Bronchial epithelial cell (primary cell): ENCODE measurements at regions not wholly inside any gene's neighbourhood (a gene's known extent, or its start where the extent isn't known, plus 50 kb on each side); places are given as distances from the start of the nearest gene placed in this dataset.
"Not testable (repeated sequence)": the region's sequence is repeated elsewhere in the genome, so short reads cannot be mapped to it uniquely, and the experiment has no call there.

ENCODE experiments used
- DNase-seq: peaks from one replicate; pipeline ENCODE4 v3.0.0-alpha.2; 2010; ENCODE audit warnings: low read depth
- FAIRE-seq: peaks from 2 replicates; lab custom pipeline; 2011; peaks lifted over from hg19 to GRCh38; lab: Jason Lieb, UNC
- H3K27me3 ChIP-seq: 2 replicates; pipeline ENCODE4 v1.5.1; 2011; ENCODE audit warnings: low read length; ENCODE audit not compliant: control insufficient read depth, insufficient read depth
- H3K36me3 ChIP-seq: 2 replicates; pipeline ENCODE4 v1.5.1; 2011; ENCODE audit warnings: low read length; ENCODE audit not compliant: control insufficient read depth, insufficient read depth
- H3K4me3 ChIP-seq: 2 replicates; pipeline ENCODE4 v1.5.1; 2011; ENCODE audit warnings: mild to moderate bottlenecking, low read depth, low read length, control low read depth
- TF ChIP-seq, protein P1 (sequence below): IDR thresholded peaks from 2 replicates; pipeline ENCODE4 v1.5.1; 2011; ENCODE audit warnings: mild to moderate bottlenecking, moderate library complexity, low read length, control low read depth, inconsistent platforms; ENCODE audit not compliant: insufficient read depth, severe bottlenecking

DNA sequence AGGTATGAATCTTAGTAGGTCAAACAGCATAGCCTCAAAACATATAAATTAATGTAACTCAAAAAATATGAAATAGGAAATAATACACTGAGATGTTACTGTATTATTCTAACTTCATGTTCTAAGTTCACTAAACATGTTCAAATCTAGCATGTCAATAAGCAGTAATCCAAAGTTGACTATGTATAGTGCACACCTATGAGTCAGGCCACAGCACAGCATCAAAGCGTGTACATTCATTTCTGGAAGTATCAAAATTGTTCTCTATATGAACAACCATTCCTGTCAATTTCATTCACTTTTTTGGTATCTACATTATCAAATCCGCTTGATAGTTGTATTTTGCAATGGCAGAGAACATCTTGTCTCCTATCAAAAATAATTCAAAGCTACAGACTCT, 418.9 kb upstream of the POM121L12 start:
- TF ChIP-seq, protein P1, sequence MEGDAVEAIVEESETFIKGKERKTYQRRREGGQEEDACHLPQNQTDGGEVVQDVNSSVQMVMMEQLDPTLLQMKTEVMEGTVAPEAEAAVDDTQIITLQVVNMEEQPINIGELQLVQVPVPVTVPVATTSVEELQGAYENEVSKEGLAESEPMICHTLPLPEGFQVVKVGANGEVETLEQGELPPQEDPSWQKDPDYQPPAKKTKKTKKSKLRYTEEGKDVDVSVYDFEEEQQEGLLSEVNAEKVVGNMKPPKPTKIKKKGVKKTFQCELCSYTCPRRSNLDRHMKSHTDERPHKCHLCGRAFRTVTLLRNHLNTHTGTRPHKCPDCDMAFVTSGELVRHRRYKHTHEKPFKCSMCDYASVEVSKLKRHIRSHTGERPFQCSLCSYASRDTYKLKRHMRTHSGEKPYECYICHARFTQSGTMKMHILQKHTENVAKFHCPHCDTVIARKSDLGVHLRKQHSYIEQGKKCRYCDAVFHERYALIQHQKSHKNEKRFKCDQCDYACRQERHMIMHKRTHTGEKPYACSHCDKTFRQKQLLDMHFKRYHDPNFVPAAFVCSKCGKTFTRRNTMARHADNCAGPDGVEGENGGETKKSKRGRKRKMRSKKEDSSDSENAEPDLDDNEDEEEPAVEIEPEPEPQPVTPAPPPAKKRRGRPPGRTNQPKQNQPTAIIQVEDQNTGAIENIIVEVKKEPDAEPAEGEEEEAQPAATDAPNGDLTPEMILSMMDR = no peak
- Histone ChIP-seq H3K36me3 (no peaks in the 10 kb centered on the region), H3K4me3 (no peak overlapping the region), H3K27me3 (no peaks in the 10 kb centered on the region)
- FAIRE-seq (no peak), DNase-seq (no peak)

DNA sequence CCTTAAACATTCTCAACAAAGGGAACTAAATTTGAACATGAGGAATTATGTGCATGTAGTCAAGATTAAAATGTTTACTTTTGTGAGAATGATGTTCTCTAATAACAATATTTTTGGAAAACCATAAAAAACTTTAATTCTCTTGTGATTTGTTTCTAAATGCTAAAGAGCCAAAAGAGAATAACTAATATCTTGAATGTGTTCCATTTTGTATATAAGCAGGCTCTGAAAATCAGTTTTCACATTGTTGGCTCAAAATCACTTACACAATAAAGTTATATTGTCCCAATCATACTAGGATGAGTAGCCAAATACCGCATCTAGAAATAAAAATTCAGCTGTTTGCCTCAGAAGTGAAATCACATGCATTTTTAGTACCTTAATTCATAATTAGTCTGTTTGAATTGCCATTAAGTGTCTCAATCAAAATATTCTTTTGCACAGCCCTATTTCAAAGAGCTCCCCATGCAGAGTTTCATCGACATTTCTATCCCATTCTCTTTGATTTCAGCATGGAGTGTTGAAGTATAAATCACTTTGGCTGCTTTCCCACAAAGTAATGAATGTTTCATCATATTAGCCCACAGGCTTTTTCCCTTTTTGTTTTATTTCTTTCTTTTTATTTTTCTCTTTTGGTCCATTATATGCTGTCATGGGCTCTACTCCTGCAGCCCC, 420.3 kb upstream of the POM121L12 start:
- no peaks in the 10 kb centered on the region for H3K27me3 ChIP-seq
- FAIRE-seq (no peak), DNase-seq (no peak)
- TF ChIP-seq, protein P1 = no peak
- no peak overlapping the region for H3K4me3 ChIP-seq
- H3K36me3 ChIP-seq = no peaks in the 10 kb centered on the region

DNA sequence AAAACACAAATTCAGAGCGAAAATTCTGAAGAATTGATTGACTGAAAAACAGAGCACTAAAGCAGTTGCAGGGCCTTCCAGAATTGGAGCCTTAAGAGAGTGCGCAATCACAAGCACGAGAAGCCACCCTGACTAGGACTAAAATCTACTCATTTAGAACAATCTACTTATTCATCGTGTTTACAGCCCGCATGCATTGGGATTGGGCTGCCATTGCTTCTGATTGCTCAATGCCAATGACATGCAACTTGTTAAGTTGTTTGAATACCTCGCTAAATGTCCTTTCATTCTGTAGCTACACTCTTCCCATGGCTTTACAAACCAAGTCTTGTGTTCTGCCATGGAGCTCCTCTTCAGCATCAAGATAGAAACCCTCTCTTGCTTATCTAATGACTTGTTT, 425.9 kb upstream of the POM121L12 start:
- FAIRE-seq (no peak), DNase-seq (no peak)
- TF ChIP-seq, protein P1 = no peak
- Histone ChIP-seq H3K36me3 (no peaks in the 10 kb centered on the region), H3K4me3 (no peak overlapping the region), H3K27me3 (no peaks in the 10 kb centered on the region)

DNA sequence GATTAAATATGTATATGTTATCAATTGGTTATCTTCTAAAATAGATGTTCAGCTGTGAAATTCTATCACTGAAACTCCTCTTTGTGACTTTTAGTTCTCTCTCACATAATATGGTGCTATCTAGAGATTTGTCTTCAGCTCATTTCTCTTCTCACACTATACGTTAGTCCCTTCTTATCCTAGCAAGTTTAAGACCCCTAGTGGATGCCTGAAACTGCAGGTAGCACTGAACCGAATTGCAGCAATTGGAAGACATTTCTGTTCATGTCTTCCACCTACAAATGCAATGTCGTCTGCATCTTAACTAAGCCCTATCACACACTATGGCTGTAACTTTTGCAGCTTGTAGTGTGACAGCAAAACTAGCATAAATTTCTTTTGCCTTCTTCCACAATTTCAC, 442.7 kb upstream of the POM121L12 start:
- DNase-seq (no peak), FAIRE-seq (no peak)
- Histone ChIP-seq H3K4me3 (no peak overlapping the region), H3K27me3 (no peaks in the 10 kb centered on the region), H3K36me3 (no peaks in the 10 kb centered on the region)
- TF ChIP-seq, protein P1 = no peak

DNA sequence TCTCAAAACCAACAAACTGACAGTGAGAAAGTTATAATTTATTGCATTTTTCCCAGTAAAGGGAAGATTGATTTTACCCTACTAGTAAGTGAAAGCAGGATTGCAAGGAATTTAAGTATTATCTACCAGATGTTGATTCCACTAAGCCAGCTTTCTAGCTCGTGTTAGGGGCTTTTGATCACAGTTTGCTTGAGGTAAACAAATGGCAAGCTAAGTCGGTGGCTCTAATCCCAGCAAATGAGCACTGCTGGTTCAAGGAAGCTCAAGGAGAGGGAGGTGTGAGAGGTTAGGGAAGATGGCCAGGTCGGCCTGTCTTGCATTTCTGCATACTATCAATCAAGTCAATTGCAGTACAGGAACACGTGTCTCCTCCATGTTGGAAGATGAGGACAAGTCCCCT, 448.7 kb upstream of the POM121L12 start:
- Histone ChIP-seq H3K27me3 (no peaks in the 10 kb centered on the region), H3K36me3 (no peaks in the 10 kb centered on the region), H3K4me3 (no peak overlapping the region)
- DNase-seq (no peak), FAIRE-seq (no peak)
- TF ChIP-seq, protein P1 = no peak

DNA sequence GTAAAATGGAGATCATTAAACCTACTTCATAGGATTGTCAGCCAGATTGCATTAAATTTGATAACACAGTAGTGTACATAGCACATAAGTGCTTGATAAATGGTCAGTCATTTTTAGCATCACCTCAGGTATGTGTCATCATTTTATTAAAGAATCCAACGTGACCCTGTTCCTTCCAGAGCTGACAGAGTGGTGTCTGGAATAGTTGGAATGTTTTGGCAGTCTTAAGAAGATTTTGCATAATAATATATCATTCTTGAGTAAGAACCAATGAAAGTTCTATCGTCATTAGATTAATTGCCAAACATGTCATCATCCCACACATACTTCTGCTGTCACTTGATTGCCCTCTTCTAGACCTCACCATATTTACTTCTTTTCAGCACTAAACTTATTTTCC, 451.4 kb upstream of the POM121L12 start:
- TF ChIP-seq, protein P1 = no peak
- Histone ChIP-seq H3K27me3 (no peaks in the 10 kb centered on the region), H3K4me3 (no peak overlapping the region), H3K36me3 (no peaks in the 10 kb centered on the region)
- DNase-seq (no peak), FAIRE-seq (no peak)

DNA sequence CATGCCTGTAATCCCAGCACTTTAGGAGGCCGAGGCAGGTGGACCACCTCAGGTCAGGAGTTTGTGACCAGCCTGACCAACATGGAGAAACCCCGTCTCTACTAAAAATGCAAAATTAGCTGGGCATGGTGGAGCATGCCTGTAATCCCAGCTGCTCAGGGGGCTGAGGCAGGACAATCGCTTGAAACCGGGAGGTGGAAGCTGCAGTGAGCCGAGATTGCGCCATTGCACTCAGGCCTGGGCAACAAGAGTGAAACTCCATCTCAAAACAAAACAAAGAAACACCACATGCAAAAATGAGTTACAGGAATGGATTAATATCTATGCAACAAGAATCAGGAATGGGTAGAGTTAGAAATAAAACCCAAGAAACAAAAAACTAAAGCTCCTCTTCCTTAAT, 462.3 kb upstream of the POM121L12 start:
- not testable (repeated sequence) for H3K4me3 ChIP-seq, H3K27me3 ChIP-seq, FAIRE-seq

More for the DNA sequence above, 462.3 kb upstream of the POM121L12 start:
- DNase-seq, H3K36me3 ChIP-seq: not testable (repeated sequence)
